ENCODE measurements at regions not wholly inside any gene's neighbourhood (a gene's known extent, or its start where the extent isn't known, plus 50 kb on each side); places are given as distances from the start of the nearest gene placed in this dataset.

- TF ChIP-seq CTCF (IDR thresholded peaks at IDR 0.05 in 8 of 11, conservative IDR thresholded peaks at IDR 0.05 in 3 of 11) (no peak), POLR2A (IDR thresholded peaks at IDR 0.05) (no peak), POLR2AphosphoS5 (IDR thresholded peaks at IDR 0.05) (no peak)
Measured at GRCh38 chr4:81522711-81523110, 51.0 kb upstream of the RASGEF1B start.

All from spleen (tissue), 7 donors.